ENCODE measurements at regions not wholly inside any gene's neighbourhood (a gene's known extent, or its start where the extent isn't known, plus 50 kb on each side); places are given as distances from the start of the nearest gene placed in this dataset.
A peak's percentile ranks its signal among the peaks of the same experiment; 100 is the strongest.

DNA sequence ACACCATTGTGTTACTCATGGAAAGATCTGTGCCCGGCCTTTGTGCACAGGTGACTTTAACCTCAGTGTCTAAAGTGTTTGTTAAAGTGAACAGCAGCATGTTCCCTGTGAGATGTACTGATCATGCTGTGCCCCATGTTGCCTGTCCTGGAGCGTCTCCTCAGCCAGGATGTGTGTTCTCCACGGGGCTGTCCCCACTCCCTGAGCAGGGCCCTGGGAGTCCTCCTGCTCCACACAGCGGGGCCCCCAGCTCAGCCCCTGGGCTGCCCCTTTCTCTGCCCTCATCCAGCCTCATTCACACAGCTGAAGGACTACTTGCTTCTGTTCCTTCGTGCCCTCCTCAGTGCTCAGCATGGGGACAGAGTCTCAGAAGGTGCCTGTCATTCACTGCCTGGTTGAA is 131.5 kb downstream of the SLC38A6 start:
- Histone ChIP-seq H3K79me1 (replicated peaks; ENCODE audit: low read length, poor library complexity, severe bottlenecking) (no peaks in the 10 kb centered on the region), H3K36me3 (ENCODE audit: control insufficient read depth in 1 of 2, insufficient read depth in 2 of 2, low read depth in 1 of 2, low read length in 2 of 2) (peaks cover 4 to 11% of the 10 kb centered on the region in 2 experiments), H2BK12ac (ENCODE audit: low read length in 2 of 2) (no peak overlapping the region), H2AFZ (ENCODE audit: low read depth, low read length) (no peak overlapping the region), H3K4me2 (ENCODE audit: low read length, poor library complexity, severe bottlenecking) (no peak overlapping the region), H4K8ac (ENCODE audit: low read length) (no peak overlapping the region), H3K23ac (ENCODE audit: low read length in 2 of 2) (no peak overlapping the region), H3K27me3 (ENCODE audit: control insufficient read depth in 1 of 2, insufficient read depth in 1 of 2, low read length in 2 of 2) (no peaks in the 10 kb centered on the region), H3K9ac (ENCODE audit: low read length) (no peak overlapping the region), H4K91ac (ENCODE audit: low read length) (no peak overlapping the region), H3K27ac (ENCODE audit: low read length, poor library complexity, severe bottlenecking) (no peak overlapping the region), H2BK5ac (ENCODE audit: low read depth, low read length, poor library complexity, severe bottlenecking) (no peak overlapping the region), H2BK15ac (ENCODE audit: low read depth, poor library complexity, severe bottlenecking) (no peak overlapping the region), H2AK5ac (ENCODE audit: low read length, severe bottlenecking) (peak overlapping the region; percentile 2), H3K14ac (ENCODE audit: low read length in 2 of 2) (no peak overlapping the region), H3K9me3 (ENCODE audit: control insufficient read depth, low read length) (peaks cover 5% of the 10 kb centered on the region), H3K4ac (ENCODE audit: low read depth in 1 of 2, low read length in 2 of 2) (no peak overlapping the region), H3K4me1 (ENCODE audit: control insufficient read depth, insufficient read depth, low read depth, low read length) (peaks cover 12% of the 10 kb centered on the region), H3K18ac (ENCODE audit: low read depth in 1 of 2, low read length in 2 of 2) (no peak overlapping the region), H3K4me3 (ENCODE audit: insufficient read depth in 1 of 2, low read depth in 1 of 2, low read length in 2 of 2) (no peak overlapping the region), H2BK120ac (ENCODE audit: low read depth, low read length) (no peak overlapping the region)
- 94% methylated on average over 5 of the region's 5 CpGs for WGBS
- DNase-seq = no peak

DNA sequence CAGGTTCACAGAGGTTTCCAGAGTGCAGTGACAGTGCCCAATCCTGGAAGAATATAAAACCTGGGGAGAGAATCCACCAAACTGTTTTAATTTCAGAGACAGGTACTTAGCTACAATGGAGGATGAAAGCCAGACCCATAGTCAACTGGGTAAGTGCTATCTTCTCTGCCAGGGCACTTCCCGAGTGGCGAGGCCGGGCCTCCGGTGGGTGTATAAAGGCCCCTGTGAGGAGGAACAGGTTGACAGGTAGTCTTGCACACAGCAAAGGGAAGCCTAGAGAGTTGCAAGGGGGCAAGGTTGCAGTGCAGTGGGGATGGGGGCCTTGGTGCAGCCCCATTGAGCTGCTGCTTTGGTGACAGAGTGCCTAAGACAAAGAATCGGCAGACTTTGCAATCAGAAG is 130.7 kb downstream of the SLC38A6 start:
- Histone ChIP-seq H3K27ac (ENCODE audit: low read length, poor library complexity, severe bottlenecking) (no peak overlapping the region), H2BK120ac (ENCODE audit: low read depth, low read length) (no peak overlapping the region), H2AK5ac (ENCODE audit: low read length, severe bottlenecking) (peak overlapping the region; percentile 15), H4K8ac (ENCODE audit: low read length) (no peak overlapping the region), H3K4me3 (ENCODE audit: insufficient read depth in 1 of 2, low read depth in 1 of 2, low read length in 2 of 2) (no peak overlapping the region), H3K79me1 (replicated peaks; ENCODE audit: low read length, poor library complexity, severe bottlenecking) (no peaks in the 10 kb centered on the region), H2AFZ (ENCODE audit: low read depth, low read length) (no peak overlapping the region), H3K36me3 (ENCODE audit: control insufficient read depth in 1 of 2, insufficient read depth in 2 of 2, low read depth in 1 of 2, low read length in 2 of 2) (peaks cover 4 to 11% of the 10 kb centered on the region in 2 experiments), H2BK12ac (ENCODE audit: low read length in 2 of 2) (no peak overlapping the region), H4K91ac (ENCODE audit: low read length) (no peak overlapping the region), H3K27me3 (ENCODE audit: control insufficient read depth in 1 of 2, insufficient read depth in 1 of 2, low read length in 2 of 2) (no peaks in the 10 kb centered on the region), H3K23ac (ENCODE audit: low read length in 2 of 2) (no peak overlapping the region), H2BK5ac (ENCODE audit: low read depth, low read length, poor library complexity, severe bottlenecking) (no peak overlapping the region), H3K9ac (ENCODE audit: low read length) (no peak overlapping the region), H3K4ac (ENCODE audit: low read depth in 1 of 2, low read length in 2 of 2) (no peak overlapping the region), H3K4me1 (ENCODE audit: control insufficient read depth, insufficient read depth, low read depth, low read length) (peaks cover 12% of the 10 kb centered on the region), H3K9me3 (ENCODE audit: control insufficient read depth, low read length) (peaks cover 5% of the 10 kb centered on the region), H3K14ac (ENCODE audit: low read length in 2 of 2) (no peak overlapping the region), H3K4me2 (ENCODE audit: low read length, poor library complexity, severe bottlenecking) (peak overlapping the region; percentile 2), H2BK15ac (ENCODE audit: low read depth, poor library complexity, severe bottlenecking) (no peak overlapping the region), H3K18ac (ENCODE audit: low read depth in 1 of 2, low read length in 2 of 2) (no peak overlapping the region)
- DNase-seq = no peak
- WGBS = over 99% methylated on average over 4 of the region's 5 CpGs

DNA sequence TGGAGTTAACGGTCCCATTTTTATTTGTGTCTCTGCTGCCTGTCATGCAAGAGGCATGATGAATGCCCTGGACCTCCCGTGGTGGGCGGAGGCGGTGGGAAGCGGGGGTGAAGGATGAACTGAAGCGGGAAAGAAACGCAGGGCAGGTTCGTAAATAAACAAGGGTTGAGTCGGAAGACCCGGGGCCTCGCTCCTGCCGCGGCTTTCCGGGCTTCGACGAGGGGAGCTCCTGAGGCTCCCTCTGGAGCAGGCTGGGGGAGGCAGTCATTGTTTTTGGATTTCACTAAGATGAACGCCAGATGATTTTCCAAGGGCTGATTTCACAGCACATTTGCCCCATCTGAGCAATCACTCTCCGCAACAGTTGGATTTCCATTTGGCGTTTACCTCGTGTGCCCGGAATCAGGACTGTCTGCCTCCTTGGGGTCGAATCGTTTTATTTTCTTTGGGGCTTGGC is 130.2 kb downstream of the SLC38A6 start:
- H3K18ac ChIP-seq (ENCODE audit: low read depth in 1 of 2, low read length in 2 of 2) = no peak overlapping the region
- H2AFZ ChIP-seq (ENCODE audit: low read depth, low read length) = no peak overlapping the region
- no peak overlapping the region for H4K91ac ChIP-seq (ENCODE audit: low read length)
- no peak overlapping the region for H3K4me3 ChIP-seq (ENCODE audit: insufficient read depth in 1 of 2, low read depth in 1 of 2, low read length in 2 of 2)
- H3K4me1 ChIP-seq (ENCODE audit: control insufficient read depth, insufficient read depth, low read depth, low read length) = peaks cover 12% of the 10 kb centered on the region
- no peaks in the 10 kb centered on the region for H3K27me3 ChIP-seq (ENCODE audit: control insufficient read depth in 1 of 2, insufficient read depth in 1 of 2, low read length in 2 of 2)
- no peak overlapping the region for H2BK120ac ChIP-seq (ENCODE audit: low read depth, low read length)
- H2BK15ac ChIP-seq (ENCODE audit: low read depth, poor library complexity, severe bottlenecking) = no peak overlapping the region
- H3K9ac ChIP-seq (ENCODE audit: low read length) = no peak overlapping the region
- peak overlapping the region; percentile 2 for H3K4me2 ChIP-seq (ENCODE audit: low read length, poor library complexity, severe bottlenecking)
- H3K36me3 ChIP-seq (ENCODE audit: control insufficient read depth in 1 of 2, insufficient read depth in 2 of 2, low read depth in 1 of 2, low read length in 2 of 2) = peaks cover 4 to 8% of the 10 kb centered on the region in 2 experiments
- H2BK5ac ChIP-seq (ENCODE audit: low read depth, low read length, poor library complexity, severe bottlenecking) = no peak overlapping the region
- peaks cover 5% of the 10 kb centered on the region for H3K9me3 ChIP-seq (ENCODE audit: control insufficient read depth, low read length)
- 84% methylated on average over 23 of the region's 23 CpGs for WGBS
- no peak overlapping the region for H4K8ac ChIP-seq (ENCODE audit: low read length)
- H3K27ac ChIP-seq (ENCODE audit: low read length, poor library complexity, severe bottlenecking) = peak overlapping the region; percentile 15
- no peak overlapping the region for H2AK5ac ChIP-seq (ENCODE audit: low read length, severe bottlenecking)
- H3K14ac ChIP-seq (ENCODE audit: low read length in 2 of 2) = no peak overlapping the region
- H3K23ac ChIP-seq (ENCODE audit: low read length in 2 of 2) = no peak overlapping the region
- no peak overlapping the region for H2BK12ac ChIP-seq (ENCODE audit: low read length in 2 of 2)
- no peak overlapping the region for H3K4ac ChIP-seq (ENCODE audit: low read depth in 1 of 2, low read length in 2 of 2)
- no peak for DNase-seq
- no peaks in the 10 kb centered on the region for H3K79me1 ChIP-seq (replicated peaks; ENCODE audit: low read length, poor library complexity, severe bottlenecking)

DNA sequence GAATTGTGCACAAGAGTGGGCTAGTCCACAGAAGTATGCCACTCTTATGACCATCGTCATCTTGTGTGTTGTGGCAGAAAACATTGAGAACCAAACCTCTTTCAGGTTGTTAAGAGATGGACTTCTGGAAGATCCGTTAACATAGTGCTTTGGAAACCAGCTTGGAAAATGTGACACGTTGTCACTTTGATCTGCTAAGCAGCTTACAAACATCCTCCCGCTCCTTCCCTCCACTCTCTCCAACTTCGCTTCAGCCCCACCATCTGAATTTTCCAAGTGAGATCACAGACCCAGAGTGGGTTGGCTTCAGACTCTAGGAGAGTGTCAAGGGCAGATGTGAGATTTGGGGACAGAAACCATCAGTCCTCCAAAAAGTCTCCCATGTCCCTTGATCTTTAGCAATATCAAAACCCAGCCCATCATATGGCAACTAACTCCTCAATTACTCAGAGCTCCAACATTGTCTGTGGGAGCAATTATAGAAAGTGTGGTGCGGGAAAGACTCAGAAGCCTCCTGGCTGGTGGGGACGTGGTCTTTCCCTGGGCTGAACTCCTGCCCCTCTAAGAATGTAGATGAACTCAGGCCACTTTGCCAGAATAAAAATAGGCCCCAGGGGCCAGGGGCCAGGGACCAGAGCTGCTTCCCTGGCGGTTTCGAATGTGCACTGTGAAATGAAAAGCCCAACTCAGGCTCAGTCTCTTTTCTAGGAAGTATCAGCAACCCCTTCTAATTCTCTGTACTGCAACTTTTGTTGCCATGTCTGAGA is 129.5 kb downstream of the SLC38A6 start:
- Histone ChIP-seq H3K27ac (ENCODE audit: low read length, poor library complexity, severe bottlenecking) (no peak overlapping the region), H3K18ac (ENCODE audit: low read depth in 1 of 2, low read length in 2 of 2) (no peak overlapping the region), H3K9ac (ENCODE audit: low read length) (no peak overlapping the region), H4K91ac (ENCODE audit: low read length) (no peak overlapping the region), H3K23ac (ENCODE audit: low read length in 2 of 2) (no peak overlapping the region), H3K4me1 (ENCODE audit: control insufficient read depth, insufficient read depth, low read depth, low read length) (peaks cover 12% of the 10 kb centered on the region), H3K4me3 (ENCODE audit: insufficient read depth in 1 of 2, low read depth in 1 of 2, low read length in 2 of 2) (no peak overlapping the region), H3K27me3 (ENCODE audit: control insufficient read depth in 1 of 2, insufficient read depth in 1 of 2, low read length in 2 of 2) (no peaks in the 10 kb centered on the region), H2BK5ac (ENCODE audit: low read depth, low read length, poor library complexity, severe bottlenecking) (peak overlapping the region; percentile 8), H2AK5ac (ENCODE audit: low read length, severe bottlenecking) (peak overlapping the region; percentile 25), H2BK120ac (ENCODE audit: low read depth, low read length) (no peak overlapping the region), H2BK15ac (ENCODE audit: low read depth, poor library complexity, severe bottlenecking) (no peak overlapping the region), H3K14ac (ENCODE audit: low read length in 2 of 2) (no peak overlapping the region), H2AFZ (ENCODE audit: low read depth, low read length) (no peak overlapping the region), H3K4me2 (ENCODE audit: low read length, poor library complexity, severe bottlenecking) (peak overlapping the region; percentile 2), H3K79me1 (replicated peaks; ENCODE audit: low read length, poor library complexity, severe bottlenecking) (no peaks in the 10 kb centered on the region), H2BK12ac (ENCODE audit: low read length in 2 of 2) (no peak overlapping the region), H3K4ac (ENCODE audit: low read depth in 1 of 2, low read length in 2 of 2) (no peak overlapping the region), H3K9me3 (ENCODE audit: control insufficient read depth, low read length) (peaks cover 5% of the 10 kb centered on the region), H3K36me3 (ENCODE audit: control insufficient read depth in 1 of 2, insufficient read depth in 2 of 2, low read depth in 1 of 2, low read length in 2 of 2) (peaks cover 4 to 5% of the 10 kb centered on the region in 2 experiments), H4K8ac (ENCODE audit: low read length) (no peak overlapping the region)
- WGBS = 87% methylated on average over 9 of the region's 9 CpGs
- no peak for DNase-seq
